ENCODE measurements at regions not wholly inside any gene's neighbourhood (a gene's known extent, or its start where the extent isn't known, plus 50 kb on each side); places are given as distances from the start of the nearest gene placed in this dataset.

DNA sequence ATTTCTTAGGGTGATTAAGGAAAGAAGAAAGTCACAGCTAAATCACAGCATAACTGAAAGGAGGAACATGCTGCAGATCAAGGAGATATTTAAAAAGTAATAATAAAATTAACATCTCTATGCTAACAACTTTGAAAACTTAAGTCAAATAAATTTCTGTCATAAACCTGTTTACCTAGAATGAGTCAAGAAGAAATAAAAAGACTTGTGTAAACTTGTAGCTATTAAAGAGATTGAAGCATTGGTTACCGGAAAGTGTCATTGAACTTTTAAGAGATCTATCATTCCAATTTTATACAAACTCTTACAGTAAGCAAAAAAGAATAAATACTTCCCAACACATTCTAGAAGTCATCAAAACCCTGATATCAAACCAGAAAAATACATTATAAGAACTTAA is 520.1 kb upstream of the SYT4 start:
- no peaks in the 10 kb centered on the region for H3K27me3 Mint-ChIP-seq (ENCODE audit: low read depth)
- no peaks in the 10 kb centered on the region for H3K4me1 Mint-ChIP-seq (ENCODE audit: low read depth)
- peaks cover 11% of the 10 kb centered on the region for H3K9me3 Mint-ChIP-seq (ENCODE audit: low read depth)
- H3K4me3 Mint-ChIP-seq (ENCODE audit: unreplicated experiment) = no peak overlapping the region
- H3K36me3 Mint-ChIP-seq (ENCODE audit: low read depth) = peaks cover 6% of the 10 kb centered on the region
- no peak for DNase-seq (ENCODE audit: low spot score)
- TF ChIP-seq, protein P1, sequence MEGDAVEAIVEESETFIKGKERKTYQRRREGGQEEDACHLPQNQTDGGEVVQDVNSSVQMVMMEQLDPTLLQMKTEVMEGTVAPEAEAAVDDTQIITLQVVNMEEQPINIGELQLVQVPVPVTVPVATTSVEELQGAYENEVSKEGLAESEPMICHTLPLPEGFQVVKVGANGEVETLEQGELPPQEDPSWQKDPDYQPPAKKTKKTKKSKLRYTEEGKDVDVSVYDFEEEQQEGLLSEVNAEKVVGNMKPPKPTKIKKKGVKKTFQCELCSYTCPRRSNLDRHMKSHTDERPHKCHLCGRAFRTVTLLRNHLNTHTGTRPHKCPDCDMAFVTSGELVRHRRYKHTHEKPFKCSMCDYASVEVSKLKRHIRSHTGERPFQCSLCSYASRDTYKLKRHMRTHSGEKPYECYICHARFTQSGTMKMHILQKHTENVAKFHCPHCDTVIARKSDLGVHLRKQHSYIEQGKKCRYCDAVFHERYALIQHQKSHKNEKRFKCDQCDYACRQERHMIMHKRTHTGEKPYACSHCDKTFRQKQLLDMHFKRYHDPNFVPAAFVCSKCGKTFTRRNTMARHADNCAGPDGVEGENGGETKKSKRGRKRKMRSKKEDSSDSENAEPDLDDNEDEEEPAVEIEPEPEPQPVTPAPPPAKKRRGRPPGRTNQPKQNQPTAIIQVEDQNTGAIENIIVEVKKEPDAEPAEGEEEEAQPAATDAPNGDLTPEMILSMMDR (IDR thresholded peaks at IDR 0.05) = no peak
- no peak overlapping the region for H3K27ac Mint-ChIP-seq (ENCODE audit: unreplicated experiment)

DNA sequence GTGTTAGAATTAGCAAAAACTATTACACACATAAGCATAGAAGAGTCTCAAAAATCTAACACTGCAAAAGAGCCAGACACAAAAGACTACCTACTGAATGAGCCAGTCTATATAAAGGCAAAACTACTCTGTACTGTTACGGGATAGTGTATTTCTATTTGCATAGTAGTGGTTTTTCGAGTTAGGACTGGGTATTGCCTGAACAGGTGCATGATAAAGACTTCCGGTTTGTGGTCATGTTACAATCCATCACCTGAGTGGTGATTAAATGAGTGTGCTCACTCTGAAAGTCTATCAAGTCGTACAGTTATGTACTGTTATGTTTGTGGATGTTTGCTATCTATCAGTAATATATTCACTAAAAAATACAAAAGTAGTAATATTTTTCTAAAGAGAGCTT is 523.3 kb upstream of the SYT4 start:
- Mint-ChIP-seq H3K9me3 (ENCODE audit: low read depth) (peaks cover 35% of the 10 kb centered on the region), H3K36me3 (ENCODE audit: low read depth) (peaks cover 20% of the 10 kb centered on the region), H3K4me3 (ENCODE audit: unreplicated experiment) (no peak overlapping the region), H3K27me3 (ENCODE audit: low read depth) (no peaks in the 10 kb centered on the region), H3K27ac (ENCODE audit: unreplicated experiment) (no peak overlapping the region), H3K4me1 (ENCODE audit: low read depth) (no peaks in the 10 kb centered on the region)
- TF ChIP-seq, protein P1 (IDR thresholded peaks at IDR 0.05) = no peak
- no peak for DNase-seq (ENCODE audit: low spot score)

DNA sequence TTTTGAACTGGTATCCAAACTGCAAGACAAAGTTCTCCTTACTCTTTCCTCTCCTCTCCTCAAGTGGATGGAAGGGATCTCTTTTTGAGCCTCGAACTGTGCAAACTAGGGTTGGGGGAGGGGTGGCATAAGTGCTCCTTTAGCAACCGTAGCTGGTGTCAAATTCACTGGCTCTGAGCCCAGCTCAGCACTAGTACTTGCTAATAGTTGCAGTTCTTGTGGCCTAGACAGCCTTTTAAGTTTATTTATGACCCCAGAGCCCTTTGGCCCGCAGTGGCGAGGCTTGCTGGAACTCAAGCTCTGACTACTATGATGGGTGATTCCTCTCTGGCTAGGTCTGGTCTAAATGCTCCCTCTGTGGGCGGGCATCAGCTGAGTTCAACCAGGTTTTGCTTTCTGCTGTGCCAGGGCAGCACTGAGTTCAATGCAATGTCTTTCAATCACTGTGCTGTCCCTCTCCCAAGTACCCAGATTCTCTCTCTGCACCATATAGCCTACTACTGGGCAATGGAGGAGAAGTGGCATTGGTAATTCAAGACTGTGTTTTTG is 528.4 kb upstream of the SYT4 start:
- Mint-ChIP-seq H3K36me3 (ENCODE audit: low read depth) (peaks cover 20% of the 10 kb centered on the region), H3K27ac (ENCODE audit: unreplicated experiment) (no peak overlapping the region), H3K9me3 (ENCODE audit: low read depth) (peaks cover 35% of the 10 kb centered on the region), H3K4me3 (ENCODE audit: unreplicated experiment) (no peak overlapping the region), H3K4me1 (ENCODE audit: low read depth) (peaks cover 2% of the 10 kb centered on the region), H3K27me3 (ENCODE audit: low read depth) (no peaks in the 10 kb centered on the region)
- TF ChIP-seq, protein P1 (IDR thresholded peaks at IDR 0.05) = no peak
- no peak for DNase-seq (ENCODE audit: low spot score)

DNA sequence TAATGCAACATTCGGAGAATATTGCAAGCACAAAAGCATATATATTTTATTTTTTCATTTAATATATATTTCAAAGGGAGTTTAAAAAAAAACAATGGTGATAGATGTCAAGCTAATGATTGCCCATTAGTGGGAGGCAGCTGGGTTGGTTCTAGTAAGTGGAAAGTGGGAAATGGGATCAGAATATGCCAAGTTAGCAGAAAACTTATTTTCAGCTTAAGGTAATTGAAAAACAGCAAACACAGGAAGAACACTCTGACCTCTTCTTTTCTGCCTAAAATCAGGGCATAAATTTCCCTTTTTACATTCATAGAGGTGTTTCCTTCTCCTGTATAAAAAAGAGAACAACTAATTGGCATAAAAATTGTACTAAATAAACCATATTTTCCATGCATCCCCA is 535.3 kb upstream of the SYT4 start:
- no peak overlapping the region for H3K27ac Mint-ChIP-seq (ENCODE audit: unreplicated experiment)
- H3K4me3 Mint-ChIP-seq (ENCODE audit: unreplicated experiment) = no peak overlapping the region
- DNase-seq (ENCODE audit: low spot score) = no peak
- H3K27me3 Mint-ChIP-seq (ENCODE audit: low read depth) = no peaks in the 10 kb centered on the region
- TF ChIP-seq, protein P1 (IDR thresholded peaks at IDR 0.05) = no peak
- H3K36me3 Mint-ChIP-seq (ENCODE audit: low read depth) = no peaks in the 10 kb centered on the region
- H3K9me3 Mint-ChIP-seq (ENCODE audit: low read depth) = peaks cover 10% of the 10 kb centered on the region
- no peaks in the 10 kb centered on the region for H3K4me1 Mint-ChIP-seq (ENCODE audit: low read depth)

DNA sequence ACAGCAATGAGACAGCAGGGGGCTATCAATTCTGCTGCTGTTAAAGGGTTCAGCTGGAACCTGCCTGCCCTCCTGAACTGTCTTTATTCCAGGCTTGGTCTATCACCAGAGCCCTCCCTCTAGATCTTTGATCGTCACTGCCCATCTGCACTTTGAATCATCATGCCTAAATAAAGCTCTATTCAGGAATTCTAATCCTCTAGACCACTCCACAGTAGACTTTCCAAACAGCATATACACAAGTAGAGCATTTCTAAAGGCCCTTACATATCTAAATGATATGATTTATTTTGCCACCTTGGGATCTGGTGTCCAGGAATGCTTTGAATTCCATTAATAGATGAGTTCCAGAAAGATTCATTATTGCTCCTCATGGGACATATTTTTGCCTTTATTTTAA is 542.1 kb upstream of the SYT4 start:
- Mint-ChIP-seq H3K36me3 (ENCODE audit: low read depth) (no peaks in the 10 kb centered on the region), H3K27me3 (ENCODE audit: low read depth) (no peaks in the 10 kb centered on the region), H3K9me3 (ENCODE audit: low read depth) (peaks cover 10% of the 10 kb centered on the region), H3K27ac (ENCODE audit: unreplicated experiment) (no peak overlapping the region), H3K4me1 (ENCODE audit: low read depth) (peaks cover 8% of the 10 kb centered on the region), H3K4me3 (ENCODE audit: unreplicated experiment) (no peak overlapping the region)
- DNase-seq (ENCODE audit: low spot score) = no peak
- TF ChIP-seq, protein P1 (IDR thresholded peaks at IDR 0.05) = no peak

Measured in chondrocyte (in vitro differentiated cells).